NT2/D1 (cell line): ENCODE measurements at regions not wholly inside any gene's neighbourhood (a gene's known extent, or its start where the extent isn't known, plus 50 kb on each side); places are given as distances from the start of the nearest gene placed in this dataset.

Experiments
- SUZ12 ChIP-seq: IDR thresholded peaks from 2 replicates; pipeline ENCODE4 v1.6.1; 2011; ENCODE audit not compliant: insufficient read length, insufficient read depth; ENCODE audit errors: extremely low read depth
- ZNF274 ChIP-seq: IDR thresholded peaks from 2 replicates; pipeline ENCODE4 v1.6.1; 2011; ENCODE audit warnings: mild to moderate bottlenecking, low read depth, low read length

- TF ChIP-seq ZNF274 (no peak), SUZ12 (no peak)
These were observed 286.1 kb upstream of the CNTN5 start for GRCh38 chr11:98734686-98735085.
